GM21360 (cell line): ENCODE measurements at regions not wholly inside any gene's neighbourhood (a gene's known extent, or its start where the extent isn't known, plus 50 kb on each side); places are given as distances from the start of the nearest gene placed in this dataset.

Experiments
- ATAC-seq: cut with Tn5 transposase; IDR thresholded peaks from one replicate; pipeline ENCODE4 v1.9.1; 2021; ENCODE audit warnings: mild to moderate bottlenecking, moderate library complexity; ENCODE audit not compliant: unreplicated experiment

- ATAC-seq = no peak
These were observed 454.9 kb downstream of the KCNJ2 start for GRCh38 chr17:70624211-70624610.

DNA sequence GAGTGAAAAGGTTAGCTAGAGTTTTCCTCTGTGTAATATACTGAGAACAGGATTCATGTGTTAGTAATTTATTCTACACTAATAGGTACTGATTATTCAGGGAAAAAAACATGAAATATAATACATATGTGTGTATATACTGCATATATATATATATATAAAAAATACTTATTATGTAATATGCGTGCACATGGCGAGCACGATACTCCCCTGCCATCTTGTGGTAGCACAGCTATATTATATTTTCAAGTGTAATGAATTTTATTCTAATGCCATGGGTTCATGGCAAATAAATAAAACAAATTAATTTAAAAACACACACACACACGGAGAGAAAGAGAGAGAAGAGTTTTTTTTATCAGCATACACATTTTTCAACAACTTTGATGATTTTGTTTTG is 460.6 kb downstream of the KCNJ2 start:
- no peak for ATAC-seq

GRCh38 chr17:70636517-70637133 is 467.3 kb downstream of the KCNJ2 start:
- ATAC-seq = no peak

- no peak for ATAC-seq
These were observed 472.7 kb downstream of the KCNJ2 start for GRCh38 chr17:70642059-70642458.

GRCh38 chr17:70644096-70644495 is 474.8 kb downstream of the KCNJ2 start:
- ATAC-seq = no peak

DNA sequence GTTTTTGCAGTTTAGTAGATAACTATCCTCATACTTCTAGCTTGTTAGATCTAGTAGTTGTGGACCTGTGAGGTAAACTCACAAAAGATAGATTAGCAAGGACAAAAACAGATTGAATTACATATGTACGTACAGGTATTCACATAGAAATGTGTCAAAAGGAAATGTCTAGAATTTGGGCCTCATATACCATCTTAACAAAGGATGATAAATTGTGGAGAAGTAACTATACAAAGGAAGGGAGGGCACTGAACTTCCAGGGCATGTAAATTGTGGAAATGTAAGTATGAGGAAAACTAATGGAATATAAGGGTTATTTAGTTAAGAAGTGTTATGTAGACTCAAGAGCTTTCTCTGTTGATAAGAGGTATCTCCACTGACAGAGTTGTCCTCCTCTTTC is 477.3 kb downstream of the KCNJ2 start:
- no peak for ATAC-seq

DNA sequence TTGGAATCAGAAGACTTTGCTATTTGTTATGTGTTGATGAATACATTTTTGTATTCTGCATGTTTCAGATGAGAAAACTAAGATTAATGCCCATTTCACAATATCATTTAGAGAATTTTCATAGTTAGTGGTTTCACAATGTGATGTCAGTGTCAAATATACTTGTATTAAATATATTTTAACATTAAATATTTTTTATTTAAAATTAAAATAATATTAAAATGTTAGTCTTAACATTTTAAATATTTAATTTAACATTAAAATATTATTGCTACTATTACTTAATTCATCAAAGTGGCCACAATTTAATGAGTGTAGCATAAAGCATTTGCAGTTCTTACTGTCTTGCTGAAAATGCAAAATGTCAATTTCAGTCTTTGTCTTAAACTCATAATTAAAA is 478.8 kb downstream of the KCNJ2 start:
- ATAC-seq = no peak

- ATAC-seq = no peak
These were observed 484.5 kb downstream of the KCNJ2 start for GRCh38 chr17:70653850-70654249.

GRCh38 chr17:70654706-70655105 is 485.4 kb downstream of the KCNJ2 start:
- ATAC-seq = no peak

DNA sequence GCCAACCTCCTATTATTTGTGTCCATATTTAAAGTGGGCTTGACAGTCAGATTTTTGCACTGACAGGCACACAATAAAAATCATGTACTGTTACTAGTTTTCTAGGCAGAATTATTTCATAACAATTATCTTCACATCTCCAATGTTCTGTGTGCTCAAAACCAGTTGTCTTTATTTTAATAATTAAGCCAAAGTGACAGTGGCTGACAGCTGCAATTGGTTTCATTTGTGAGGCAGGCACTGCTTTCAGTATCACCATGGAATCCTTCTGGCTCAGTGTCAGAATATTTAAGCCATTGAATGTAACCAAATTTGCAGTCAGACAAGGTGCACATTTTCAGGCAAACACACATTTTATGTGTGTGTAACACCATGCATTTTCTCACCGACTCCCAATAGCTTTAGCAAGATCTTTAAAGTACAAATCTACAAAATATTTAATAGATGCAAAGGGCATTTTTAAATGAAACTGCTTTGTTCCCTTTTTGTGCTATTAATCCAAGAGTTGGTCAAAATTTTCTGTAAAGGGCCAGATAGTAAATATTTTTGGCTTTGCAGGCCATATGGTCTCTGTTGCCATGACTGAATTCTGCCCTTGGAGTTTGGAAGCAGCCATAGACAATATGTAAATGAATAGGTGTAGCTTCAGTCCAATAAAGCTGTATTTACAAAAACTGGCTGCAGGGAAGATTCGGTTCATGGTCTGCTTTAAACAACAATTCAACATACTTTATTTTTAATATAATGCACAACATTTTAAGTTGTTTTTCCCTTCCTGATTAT is 486.0 kb downstream of the KCNJ2 start:
- ATAC-seq = no peak

GRCh38 chr17:70658317-70658716 is 489.0 kb downstream of the KCNJ2 start:
- ATAC-seq = no peak

DNA sequence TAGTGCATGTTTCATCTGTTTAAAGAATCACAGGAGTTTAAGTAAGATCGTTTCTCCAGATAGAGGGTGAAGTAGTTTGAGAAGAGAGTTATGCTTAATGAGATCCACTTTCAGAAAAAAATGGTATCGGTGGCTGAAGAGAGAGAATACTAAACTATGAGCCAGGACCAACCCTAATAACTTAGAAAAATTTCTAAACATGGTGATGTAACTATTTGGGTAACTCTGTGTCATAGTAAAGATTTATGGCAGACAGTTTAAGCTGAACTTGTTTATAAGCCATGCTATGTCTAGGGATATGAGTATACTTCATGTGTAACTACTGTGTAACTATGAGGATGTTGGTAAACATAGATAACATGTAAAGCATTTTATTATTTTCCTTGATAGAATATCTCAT is 489.5 kb downstream of the KCNJ2 start:
- ATAC-seq = no peak

- ATAC-seq = no peak
These were observed 492.2 kb downstream of the KCNJ2 start for GRCh38 chr17:70661342-70662222.

DNA sequence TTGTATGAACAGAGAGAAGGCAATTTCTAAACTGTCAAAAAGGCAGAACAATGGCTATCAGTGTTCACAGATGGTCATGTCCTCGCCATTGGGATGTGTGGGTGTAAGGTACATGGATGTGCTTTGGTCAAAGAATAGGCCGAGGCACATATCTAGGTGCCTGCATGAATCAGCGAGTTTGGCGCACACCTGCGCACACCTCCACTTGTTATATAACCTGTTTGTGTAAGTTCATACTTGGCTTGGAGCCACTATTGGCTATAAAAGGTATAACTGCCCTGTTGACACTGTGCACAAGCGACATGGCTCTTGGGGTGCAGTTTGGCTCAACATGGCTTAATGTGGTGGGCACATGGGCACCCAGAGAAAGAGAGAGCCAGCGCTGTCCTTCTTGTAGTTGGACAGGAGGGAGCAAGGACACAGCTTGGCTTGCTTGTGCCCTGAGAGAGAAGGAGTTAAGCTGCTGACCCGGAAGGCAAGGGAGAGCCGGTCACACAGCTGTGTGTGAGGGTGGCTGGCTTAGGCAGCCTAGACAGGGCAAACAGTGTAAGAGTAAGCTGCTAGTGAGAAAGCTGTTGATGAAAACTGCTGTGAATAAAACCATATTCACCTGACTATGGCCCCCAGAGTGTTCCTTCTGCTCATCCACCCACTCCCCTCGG is 499.1 kb downstream of the KCNJ2 start:
- ATAC-seq = no peak

GRCh38 chr17:70668938-70669778 is 499.8 kb downstream of the KCNJ2 start:
- no peak for ATAC-seq

GRCh38 chr17:70674061-70674460 is 504.7 kb downstream of the KCNJ2 start:
- ATAC-seq = no peak

DNA sequence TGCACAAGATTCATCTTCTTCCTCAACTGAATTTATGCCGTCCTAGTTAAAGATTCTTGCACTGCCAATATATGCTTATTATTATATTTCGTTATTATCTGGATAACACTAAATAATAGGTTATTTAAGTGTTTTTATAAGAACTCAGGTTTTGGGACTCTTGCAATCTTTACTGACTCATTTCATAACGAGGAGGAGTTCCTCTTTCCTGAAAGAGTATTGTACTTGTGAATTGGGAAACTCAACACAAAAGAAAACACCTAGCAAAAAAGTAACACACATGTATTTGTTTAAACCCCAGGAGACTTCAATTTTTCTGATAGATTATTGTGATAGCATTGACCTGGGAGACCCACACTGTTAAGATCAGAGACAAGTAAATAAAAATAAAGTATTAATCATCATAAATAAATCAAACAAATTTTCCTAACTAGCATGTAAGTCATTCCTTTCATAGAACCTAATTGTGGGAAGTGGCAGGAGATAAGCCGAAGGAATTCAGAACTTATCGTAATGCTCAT is 505.8 kb downstream of the KCNJ2 start:
- ATAC-seq = no peak

- ATAC-seq = no peak
These were observed 508.7 kb downstream of the KCNJ2 start for GRCh38 chr17:70677783-70678647.

- ATAC-seq = no peak
These were observed 509.6 kb downstream of the KCNJ2 start for GRCh38 chr17:70678889-70679288.
